ENCODE measurements at regions not wholly inside any gene's neighbourhood (a gene's known extent, or its start where the extent isn't known, plus 50 kb on each side); places are given as distances from the start of the nearest gene placed in this dataset.

- TF ChIP-seq SP1 (IDR thresholded peaks at IDR 0.05) (no peak), CTCF (IDR thresholded peaks at IDR 0.05; ENCODE audit: low read depth, low read length, missing input control) (no peak), HNF4G (IDR thresholded peaks at IDR 0.05) (no peak), REST (IDR thresholded peaks at IDR 0.05) (no peak), FOXA1 (IDR thresholded peaks at IDR 0.05) (no peak), GABPA (IDR thresholded peaks at IDR 0.05 in 1 of 2, conservative IDR thresholded peaks at IDR 0.05 in 1 of 2) (no peak), RAD21 (IDR thresholded peaks at IDR 0.05) (no peak), NR2F2 (IDR thresholded peaks at IDR 0.05) (no peak), MAX (IDR thresholded peaks at IDR 0.05) (no peak), ZBTB33 (IDR thresholded peaks at IDR 0.05) (no peak), TAF1 (conservative IDR thresholded peaks at IDR 0.05) (no peak)
Measured at GRCh38 chr20:21944227-21944626, 238.8 kb downstream of the PAX1 start.

All from liver (tissue), 3 donors.